ENCODE measurements at regions not wholly inside any gene's neighbourhood (a gene's known extent, or its start where the extent isn't known, plus 50 kb on each side); places are given as distances from the start of the nearest gene placed in this dataset.

GRCh38 chr6:159440911-159441703 lies 251.9 kb downstream of the SOD2 start:
- Histone ChIP-seq H3K4me3 (no peak overlapping the region), H3K27me3 (peaks cover 0 to 12% (median 0%) of the 10 kb centered on the region in 9 donors), H3K27ac (peak overlapping the region in 1 of 12 donors; percentile 41), H3K36me3 (no peaks in the 10 kb centered on the region), H3K4me1 (peaks cover 0 to 9% (median 0%) of the 10 kb centered on the region in 12 donors), H3K9me3 (peaks cover 0 to 6% (median 0%) of the 10 kb centered on the region in 12 donors)
- TF ChIP-seq, protein P1, sequence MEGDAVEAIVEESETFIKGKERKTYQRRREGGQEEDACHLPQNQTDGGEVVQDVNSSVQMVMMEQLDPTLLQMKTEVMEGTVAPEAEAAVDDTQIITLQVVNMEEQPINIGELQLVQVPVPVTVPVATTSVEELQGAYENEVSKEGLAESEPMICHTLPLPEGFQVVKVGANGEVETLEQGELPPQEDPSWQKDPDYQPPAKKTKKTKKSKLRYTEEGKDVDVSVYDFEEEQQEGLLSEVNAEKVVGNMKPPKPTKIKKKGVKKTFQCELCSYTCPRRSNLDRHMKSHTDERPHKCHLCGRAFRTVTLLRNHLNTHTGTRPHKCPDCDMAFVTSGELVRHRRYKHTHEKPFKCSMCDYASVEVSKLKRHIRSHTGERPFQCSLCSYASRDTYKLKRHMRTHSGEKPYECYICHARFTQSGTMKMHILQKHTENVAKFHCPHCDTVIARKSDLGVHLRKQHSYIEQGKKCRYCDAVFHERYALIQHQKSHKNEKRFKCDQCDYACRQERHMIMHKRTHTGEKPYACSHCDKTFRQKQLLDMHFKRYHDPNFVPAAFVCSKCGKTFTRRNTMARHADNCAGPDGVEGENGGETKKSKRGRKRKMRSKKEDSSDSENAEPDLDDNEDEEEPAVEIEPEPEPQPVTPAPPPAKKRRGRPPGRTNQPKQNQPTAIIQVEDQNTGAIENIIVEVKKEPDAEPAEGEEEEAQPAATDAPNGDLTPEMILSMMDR (IDR thresholded peaks at IDR 0.05) = no peak
- TF ChIP-seq POLR2A (IDR thresholded peaks at IDR 0.05) = no peak
- intact Hi-C loops (cut with DNase I) = no loop called here
- DNase-seq (no peak), ATAC-seq (peak in 3 of 4 donors; percentile 55 to 72 (median 70))
- WGBS, 4 donors = 64 to 83% (median 70%) methylated on average over 7 of the region's 7 CpGs

DNA sequence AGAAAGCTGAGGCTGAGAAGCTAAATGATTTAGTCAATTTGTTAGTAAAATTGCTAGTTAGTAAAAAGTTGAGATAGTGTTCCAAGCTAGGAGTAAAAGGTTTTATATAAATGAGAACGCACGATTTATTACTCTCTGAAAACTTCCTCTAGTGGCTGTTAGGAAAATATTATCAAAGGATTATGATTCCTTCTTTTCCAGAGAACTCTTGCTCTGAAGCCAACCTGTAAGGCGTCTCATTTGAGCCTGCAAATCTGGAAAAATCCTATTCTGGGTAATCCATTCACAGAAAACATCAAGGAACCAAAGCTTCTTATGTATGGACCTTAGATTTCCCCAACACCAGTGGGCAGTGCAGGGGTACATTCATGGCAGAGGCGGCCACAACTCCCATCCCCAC lies 252.7 kb downstream of the SOD2 start:
- Histone ChIP-seq H3K4me1 (peaks cover 0 to 7% (median 0%) of the 10 kb centered on the region in 12 donors), H3K36me3 (no peaks in the 10 kb centered on the region), H3K27ac (peak overlapping the region in 2 of 12 donors; percentile 39 to 41), H3K4me3 (no peak overlapping the region), H3K27me3 (peaks cover 0 to 14% (median 0%) of the 10 kb centered on the region in 9 donors), H3K9me3 (peaks cover 0 to 4% (median 0%) of the 10 kb centered on the region in 12 donors)
- WGBS, 4 donors = 79 to 88% (median 81%) methylated on average over 4 of the region's 4 CpGs
- TF ChIP-seq POLR2A (IDR thresholded peaks at IDR 0.05) = no peak
- TF ChIP-seq, protein P1 (IDR thresholded peaks at IDR 0.05) = no peak
- no peak for DNase-seq
- ATAC-seq = no peak
- intact Hi-C loops (cut with DNase I) = no loop called here

- intact Hi-C loops (cut with DNase I) = no loop called here
- H3K36me3 ChIP-seq = no peaks in the 10 kb centered on the region
- H3K27ac ChIP-seq = peak overlapping the region in 1 of 12 donors; percentile 41
- H3K27me3 ChIP-seq = peaks cover 0 to 15% (median 0%) of the 10 kb centered on the region in 9 donors
- no peak for DNase-seq
- H3K4me3 ChIP-seq = no peak overlapping the region
- 68 to 74% (median 71%) methylated on average over 1 of the region's 1 CpG for WGBS, 4 donors
- H3K4me1 ChIP-seq = peaks cover 0 to 7% (median 0%) of the 10 kb centered on the region in 12 donors
- TF ChIP-seq POLR2A (IDR thresholded peaks at IDR 0.05) = no peak
- TF ChIP-seq, protein P1 (IDR thresholded peaks at IDR 0.05) = no peak
- H3K9me3 ChIP-seq = peaks cover 0 to 3% (median 0%) of the 10 kb centered on the region in 12 donors
- ATAC-seq = no peak
These were observed 253.4 kb downstream of the SOD2 start for GRCh38 chr6:159439651-159440050.

DNA sequence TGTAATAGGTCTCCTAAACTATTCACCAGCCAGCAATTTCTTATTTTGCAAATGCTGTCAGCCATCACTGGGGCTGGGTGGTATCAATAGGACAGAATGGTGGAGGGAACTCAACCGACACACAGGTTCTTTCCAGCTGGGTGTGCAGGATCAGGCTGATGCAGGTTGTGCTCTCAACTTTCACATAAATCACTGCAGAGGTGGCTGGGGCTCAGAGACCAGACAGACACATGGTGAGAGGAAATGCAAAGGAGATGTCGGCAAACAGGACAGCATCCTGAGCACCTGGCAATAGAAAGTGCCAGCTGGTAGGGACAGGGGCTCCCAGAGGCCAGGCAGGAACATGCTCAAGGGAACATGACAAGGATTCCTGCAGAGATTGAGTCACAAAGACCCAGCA lies 254.9 kb downstream of the SOD2 start:
- TF ChIP-seq, protein P1 (IDR thresholded peaks at IDR 0.05) = no peak
- no peak for TF ChIP-seq POLR2A (IDR thresholded peaks at IDR 0.05)
- Histone ChIP-seq H3K9me3 (peaks cover 0 to 19% (median 6%) of the 10 kb centered on the region in 12 donors), H3K27ac (no peak overlapping the region), H3K27me3 (peaks cover 0 to 15% (median 0%) of the 10 kb centered on the region in 9 donors), H3K4me3 (no peak overlapping the region), H3K4me1 (peaks cover 0 to 7% (median 0%) of the 10 kb centered on the region in 12 donors), H3K36me3 (no peaks in the 10 kb centered on the region)
- no peak for ATAC-seq
- no peak for DNase-seq
- 62 to 81% (median 76%) methylated on average over 2 of the region's 2 CpGs for WGBS, 4 donors
- intact Hi-C loops (cut with DNase I) = no loop called here
